CD4-positive, alpha-beta T cell (primary cell): ENCODE measurements at regions not wholly inside any gene's neighbourhood (a gene's known extent, or its start where the extent isn't known, plus 50 kb on each side); places are given as distances from the start of the nearest gene placed in this dataset.

Experiments used
- ATAC-seq: fragments of 200-7000 bp; cut with Tn5 transposase; one replicate; pipeline ENCODE4 v1.10.0; 2022; ENCODE audit warnings: mild to moderate bottlenecking; ENCODE audit not compliant: poor library complexity
- CTCF ChIA-PET: fragments of 350-600 bp; sonication (Branson Sonifier 250); formaldehyde crosslinking; loops from one replicate; lab custom pipeline; 2021; ENCODE audit warnings: antibody characterized with exemption, inconsistent platforms; lab: Charles Lee
- POLR2A ChIA-PET: fragments of 350-600 bp; sonication (Branson Sonifier 250); formaldehyde crosslinking; loops from one replicate; lab custom pipeline; 2021; ENCODE audit warnings: antibody characterized with exemption, inconsistent platforms; lab: Charles Lee
- DNase-seq, 14 experiments: peaks; one replicate each; pipeline ENCODE4 v3.0.0-alpha.2; 2013 to 2020; ENCODE audit warnings: mixed read lengths in 2 of 14
- H3K27ac ChIP-seq, 2 donors: one replicate each; pipeline versions ENCODE4 v1.5.1 to v1.7.0; 2013; ENCODE audit warnings: low read length in 2 of 2, low read depth in 1 of 2, mild to moderate bottlenecking in 1 of 2
- H3K27me3 ChIP-seq, 2 experiments: 1 replicate in 1 of 2; 2 replicates in 1 of 2; pipeline versions ENCODE4 v1.6.1 to v1.7.0; 2013; ENCODE audit warnings: low read length in 2 of 2, control low read depth in 1 of 2, mild to moderate bottlenecking in 1 of 2, moderate library complexity in 1 of 2; ENCODE audit not compliant: insufficient read depth in 2 of 2, control insufficient read depth in 1 of 2
- H3K36me3 ChIP-seq: one replicate; pipeline ENCODE4 v1.6.1; 2013; ENCODE audit warnings: low read length, control low read depth; ENCODE audit not compliant: insufficient read depth
- H3K4me1 ChIP-seq: one replicate; pipeline ENCODE4 v1.6.1; 2013; ENCODE audit warnings: low read length, control low read depth; ENCODE audit not compliant: insufficient read depth
- H3K4me3 ChIP-seq: one replicate; pipeline ENCODE4 v1.5.1; 2013; ENCODE audit warnings: mild to moderate bottlenecking, low read length, moderate library complexity
- H3K9me3 ChIP-seq, 2 experiments: 1 replicate in 1 of 2; 2 replicates in 1 of 2; pipeline versions ENCODE4 v1.6.1 to v1.7.0; 2013; ENCODE audit warnings: low read length in 2 of 2, mild to moderate bottlenecking in 2 of 2, control low read depth in 1 of 2, moderate library complexity in 1 of 2; ENCODE audit not compliant: control insufficient read depth in 1 of 2, insufficient read depth in 1 of 2
- H3K27ac Mint-ChIP-seq: one replicate; pipeline ENCODE4 v1.8.0; 2020; ENCODE audit warnings: mixed read lengths
- H3K27me3 Mint-ChIP-seq: one replicate; pipeline ENCODE4 v1.8.0; 2021; ENCODE audit warnings: mixed read lengths
- H3K36me3 Mint-ChIP-seq: one replicate; pipeline ENCODE4 v1.8.0; 2021; ENCODE audit warnings: low read depth, mixed read lengths
- H3K4me1 Mint-ChIP-seq: one replicate; pipeline ENCODE4 v1.8.0; 2021; ENCODE audit warnings: low read depth, mixed read lengths
- H3K4me3 Mint-ChIP-seq: one replicate; pipeline ENCODE4 v1.8.0; 2020; ENCODE audit warnings: mild to moderate bottlenecking, mixed read lengths
- H3K9me3 Mint-ChIP-seq: one replicate; pipeline ENCODE4 v1.8.0; 2020; ENCODE audit warnings: mixed read lengths
- CTCF ChIP-seq: fragments of 200-600 bp; IDR thresholded peaks from one replicate; pipeline ENCODE4 v1.8.0; 2022; ENCODE audit warnings: antibody characterized with exemption, mild to moderate bottlenecking
- intact Hi-C, 2 experiments: fragments of 100-400 bp; cut with DNase I in 1 of 2; cut with micrococcal nuclease in 1 of 2; formaldehyde crosslinking; loops; one replicate each; pipeline versions ENCODE4 v1.15.1 to v1.9.0; 2023 to 2025; cut with DNase I, micrococcal nuclease

GRCh38 chr19:20478936-20479335, 86.6 kb downstream of the ZNF737 start:
- no peak for TF ChIP-seq CTCF
- no peaks in the 10 kb centered on the region for H3K36me3 ChIP-seq
- DNase-seq (no peak), ATAC-seq (no peak)
- peaks cover 52% of the 10 kb centered on the region for H3K36me3 Mint-ChIP-seq
- peaks cover 32% of the 10 kb centered on the region for H3K9me3 Mint-ChIP-seq
- peaks cover 7 to 30% of the 10 kb centered on the region in 2 experiments for H3K9me3 ChIP-seq
- H3K27me3 Mint-ChIP-seq: no peaks in the 10 kb centered on the region
- H3K27ac ChIP-seq: no peak overlapping the region
- POLR2A ChIA-PET: no interaction called here
- H3K27me3 ChIP-seq: no peaks in the 10 kb centered on the region
- no peak overlapping the region for H3K4me3 ChIP-seq
- H3K4me1 Mint-ChIP-seq: peaks cover 18% of the 10 kb centered on the region
- H3K4me1 ChIP-seq: peaks cover 10% of the 10 kb centered on the region
- intact Hi-C loops: no loop called here
- CTCF ChIA-PET: no interaction called here
- H3K4me3 Mint-ChIP-seq: no peak overlapping the region
- no peak overlapping the region for H3K27ac Mint-ChIP-seq

- POLR2A ChIA-PET: no interaction called here
- Mint-ChIP-seq H3K36me3 (peaks cover 21% of the 10 kb centered on the region), H3K27ac (no peak overlapping the region), H3K4me3 (no peak overlapping the region), H3K4me1 (no peaks in the 10 kb centered on the region), H3K9me3 (peaks cover 9% of the 10 kb centered on the region), H3K27me3 (no peaks in the 10 kb centered on the region)
- Histone ChIP-seq H3K36me3 (no peaks in the 10 kb centered on the region), H3K27ac (no peak overlapping the region), H3K4me3 (no peak overlapping the region), H3K4me1 (no peaks in the 10 kb centered on the region), H3K27me3 (no peaks in the 10 kb centered on the region), H3K9me3 (peaks cover 5 to 16% of the 10 kb centered on the region in 2 experiments)
- CTCF ChIA-PET: no interaction called here
- intact Hi-C loops: no loop called here
- no peak for TF ChIP-seq CTCF
- ATAC-seq (no peak), DNase-seq (no peak)
Observed at GRCh38 chr19:20472854-20473253, 92.7 kb downstream of the ZNF737 start.

- no peak for ATAC-seq
- H3K27ac Mint-ChIP-seq: no peak overlapping the region
- no peaks in the 10 kb centered on the region for H3K4me1 Mint-ChIP-seq
- peaks cover 3% of the 10 kb centered on the region for H3K9me3 Mint-ChIP-seq
- Histone ChIP-seq H3K4me1 (no peaks in the 10 kb centered on the region), H3K4me3 (no peak overlapping the region), H3K27ac (no peak overlapping the region), H3K36me3 (no peaks in the 10 kb centered on the region), H3K9me3 (peaks cover 5 to 16% of the 10 kb centered on the region in 2 experiments), H3K27me3 (no peaks in the 10 kb centered on the region)
- no peak overlapping the region for H3K4me3 Mint-ChIP-seq
- no peaks in the 10 kb centered on the region for H3K27me3 Mint-ChIP-seq
- ChIA-PET CTCF (no interaction called here), POLR2A (no interaction called here)
- peaks cover 13% of the 10 kb centered on the region for H3K36me3 Mint-ChIP-seq
- no peak for TF ChIP-seq CTCF
- no peak for DNase-seq
- intact Hi-C loops: no loop called here
Observed at GRCh38 chr19:20471431-20471830, 94.2 kb downstream of the ZNF737 start.
